HG02678 (cell line): ENCODE measurements at regions not wholly inside any gene's neighbourhood (a gene's known extent, or its start where the extent isn't known, plus 50 kb on each side); places are given as distances from the start of the nearest gene placed in this dataset.
"Not testable (repeated sequence)": the region's sequence is repeated elsewhere in the genome, so short reads cannot be mapped to it uniquely, and the experiment has no call there.

Experiments
- ATAC-seq: cut with Tn5 transposase; IDR thresholded peaks from one replicate; pipeline ENCODE4 v1.9.1; 2021; ENCODE audit warnings: mild to moderate bottlenecking, moderate library complexity; ENCODE audit not compliant: unreplicated experiment

GRCh38 chr5:106854105-106854687 lies 816.5 kb downstream of the EFNA5 start:
- ATAC-seq = no peak

- no peak for ATAC-seq
Measured at GRCh38 chr5:106853266-106853665, 817.5 kb downstream of the EFNA5 start.

GRCh38 chr5:106849266-106849665 lies 821.5 kb downstream of the EFNA5 start:
- no peak for ATAC-seq

- no peak for ATAC-seq
Measured at GRCh38 chr5:106843812-106844416, 826.8 kb downstream of the EFNA5 start.

GRCh38 chr5:106833517-106833916 lies 837.2 kb downstream of the EFNA5 start:
- no peak for ATAC-seq

GRCh38 chr5:106827061-106827460 lies 843.7 kb downstream of the EFNA5 start:
- ATAC-seq = no peak

GRCh38 chr5:106825374-106825773 lies 845.4 kb downstream of the EFNA5 start:
- no peak for ATAC-seq

- no peak for ATAC-seq
Measured at GRCh38 chr5:106822851-106823250, 847.9 kb downstream of the EFNA5 start.

- ATAC-seq = no peak
Measured at GRCh38 chr5:106818552-106818951, 852.2 kb downstream of the EFNA5 start.

- ATAC-seq = no peak
Measured at GRCh38 chr5:106814961-106815360, 855.8 kb downstream of the EFNA5 start.

- ATAC-seq = no peak
Measured at GRCh38 chr5:106801554-106801953, 869.2 kb downstream of the EFNA5 start.

GRCh38 chr5:106797996-106798395 lies 872.7 kb downstream of the EFNA5 start:
- no peak for ATAC-seq

GRCh38 chr5:106796081-106796480 lies 874.7 kb downstream of the EFNA5 start:
- ATAC-seq = no peak

GRCh38 chr5:106784846-106785245 lies 885.9 kb downstream of the EFNA5 start:
- ATAC-seq = no peak

GRCh38 chr5:106780355-106780754 lies 890.4 kb downstream of the EFNA5 start:
- no peak for ATAC-seq

GRCh38 chr5:106776515-106776914 lies 894.2 kb downstream of the EFNA5 start:
- not testable (repeated sequence) for ATAC-seq

- no peak for ATAC-seq
Measured at GRCh38 chr5:106768392-106768791, 902.3 kb downstream of the EFNA5 start.

GRCh38 chr5:106766916-106767315 lies 903.8 kb downstream of the EFNA5 start:
- no peak for ATAC-seq

- no peak for ATAC-seq
Measured at GRCh38 chr5:106759581-106759980, 911.2 kb downstream of the EFNA5 start.

GRCh38 chr5:106759152-106759551 lies 911.6 kb downstream of the EFNA5 start:
- ATAC-seq = no peak

GRCh38 chr5:106757672-106758071 lies 913.1 kb downstream of the EFNA5 start:
- peak; percentile 56 for ATAC-seq

- ATAC-seq = no peak
Measured at GRCh38 chr5:106755789-106756188, 914.9 kb downstream of the EFNA5 start.

GRCh38 chr5:106755066-106755465 lies 915.7 kb downstream of the EFNA5 start:
- no peak for ATAC-seq
